Globus pallidus (tissue), 1 donor: ENCODE measurements at regions not wholly inside any gene's neighbourhood (a gene's known extent, or its start where the extent isn't known, plus 50 kb on each side); places are given as distances from the start of the nearest gene placed in this dataset.

Source experiments
- DNase-seq: peaks from one replicate; pipeline ENCODE4 v3.0.0-alpha.2; 2015; ENCODE audit warnings: low spot score

DNA sequence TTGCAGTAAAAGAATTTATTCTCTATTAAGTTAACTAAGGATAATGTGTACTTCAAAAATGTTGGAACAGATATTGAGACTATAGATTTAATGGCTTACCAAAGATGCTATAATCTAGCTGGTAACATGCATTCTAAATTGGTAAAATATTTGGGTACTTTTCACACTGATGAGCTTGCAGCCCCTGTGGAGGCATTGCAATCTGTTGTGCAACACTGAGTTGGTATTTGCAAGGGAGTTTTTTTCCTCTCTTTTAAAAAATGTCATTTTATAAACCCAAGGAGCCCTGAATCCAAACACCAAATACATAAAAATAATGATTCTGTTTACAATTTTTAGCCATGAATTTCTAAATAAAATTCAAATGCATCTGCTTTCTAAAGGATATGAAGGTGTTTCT, 944.8 kb downstream of the DTWD2 start:
- no peak for DNase-seq

DNA sequence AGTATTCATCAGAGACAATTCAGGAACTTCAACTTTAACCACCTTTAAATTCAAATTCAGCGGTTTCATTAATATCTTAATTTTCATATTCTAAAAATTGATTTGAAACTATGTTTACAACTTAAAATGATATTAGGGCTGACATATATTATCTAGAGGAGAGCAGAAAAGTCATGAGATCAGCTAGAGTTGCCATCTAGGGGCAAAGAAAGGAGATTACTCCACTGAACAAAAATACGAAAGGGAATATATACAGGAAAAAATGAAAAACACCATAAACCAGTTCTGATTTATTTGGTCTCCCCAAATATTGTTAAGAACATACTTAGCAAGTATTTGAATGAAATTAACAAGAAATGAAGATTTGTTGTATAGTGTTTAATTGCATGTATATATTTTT, 946.3 kb downstream of the DTWD2 start:
- DNase-seq = peak; percentile 50

DNA sequence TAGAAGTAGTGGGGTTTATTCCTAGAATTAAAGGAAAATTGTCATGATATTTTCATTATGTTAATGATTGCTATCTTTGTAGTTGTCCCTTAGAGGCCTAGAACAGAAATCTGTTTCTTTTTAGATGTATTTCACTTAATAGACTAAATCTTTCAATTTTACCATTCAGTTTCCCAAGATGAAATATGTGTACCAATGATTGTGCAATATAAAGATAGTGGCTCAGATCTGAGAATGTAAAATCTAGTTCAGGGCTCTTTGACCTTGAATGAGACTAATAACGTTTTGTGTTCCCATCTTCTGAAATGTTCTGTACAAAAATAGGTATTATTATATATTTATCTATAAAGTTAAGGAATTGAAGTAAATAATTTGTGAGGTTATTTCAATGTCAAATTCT, 947.9 kb downstream of the DTWD2 start:
- no peak for DNase-seq

DNA sequence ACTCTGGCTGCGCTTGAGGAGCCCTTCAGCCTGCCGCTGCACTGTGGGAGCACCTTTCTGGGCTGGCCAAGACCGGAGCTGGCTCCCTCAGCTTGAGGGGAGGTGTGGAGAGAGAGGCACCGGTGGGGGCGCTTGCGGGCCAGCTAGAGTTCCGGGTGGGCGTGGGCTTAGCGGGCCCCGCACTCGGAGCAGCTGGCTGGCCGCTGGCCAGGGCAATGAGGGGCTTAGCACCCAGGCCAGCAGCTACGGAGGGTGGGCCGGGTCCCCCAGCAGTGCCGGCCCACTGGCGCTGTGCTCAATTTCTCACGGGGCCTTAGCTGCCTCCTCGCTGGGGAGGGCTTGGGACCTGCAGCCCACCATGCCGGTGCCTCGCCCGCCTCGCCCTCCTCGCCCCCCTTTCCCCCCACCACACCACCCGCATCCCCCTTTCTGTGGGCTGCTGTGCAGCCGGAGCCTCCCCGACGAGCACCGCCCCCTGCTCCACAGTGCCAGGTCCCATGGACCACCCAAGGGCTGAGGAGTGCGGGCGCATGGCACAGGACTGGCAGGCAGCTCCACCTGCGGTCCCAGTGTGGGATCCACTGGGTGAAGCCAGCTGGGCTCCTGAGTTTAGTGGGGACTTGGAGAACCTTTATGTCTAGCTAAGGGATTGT, 954.5 kb downstream of the DTWD2 start:
- no peak for DNase-seq

GRCh38 chr5:118029807-118030206, 958.5 kb downstream of the DTWD2 start:
- no peak for DNase-seq

DNA sequence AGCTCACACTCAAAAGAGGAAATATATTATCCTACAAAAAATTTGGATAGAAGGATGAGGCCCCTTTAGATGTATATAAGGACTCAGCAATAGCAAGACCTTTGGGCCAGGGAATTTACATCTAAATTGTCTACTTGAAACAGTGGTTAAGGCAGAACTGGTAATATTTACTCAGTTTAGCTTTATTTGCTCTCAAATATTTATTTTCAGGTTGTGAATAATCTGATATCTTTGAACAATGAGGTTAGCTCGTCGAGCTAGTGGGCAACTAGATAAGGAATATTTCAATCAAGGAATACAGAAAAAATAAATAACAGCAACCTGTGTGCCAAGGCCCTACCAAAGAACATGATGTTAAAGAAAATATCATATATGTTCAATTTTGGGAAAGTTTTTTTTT, 966.3 kb downstream of the DTWD2 start:
- no peak for DNase-seq

DNA sequence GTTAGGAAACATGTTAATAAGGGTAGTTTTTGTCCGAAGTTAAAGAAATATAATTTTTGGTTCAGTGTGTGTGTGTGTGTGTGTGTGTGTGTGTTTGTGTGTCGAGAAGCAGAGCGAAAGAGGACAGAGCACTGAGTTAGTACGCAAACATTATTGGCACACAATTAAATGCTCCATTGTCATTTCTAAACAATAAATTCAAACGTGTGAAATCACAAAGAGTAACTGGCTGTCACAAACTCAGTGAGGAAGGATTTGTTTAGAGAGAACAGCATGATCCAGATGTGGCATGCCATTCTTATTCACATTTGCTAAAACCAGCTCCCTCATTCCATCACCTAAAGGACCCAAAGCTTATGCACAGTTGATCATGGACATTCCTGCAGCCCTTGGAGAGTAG, 970.8 kb downstream of the DTWD2 start:
- DNase-seq = peak; percentile 75

DNA sequence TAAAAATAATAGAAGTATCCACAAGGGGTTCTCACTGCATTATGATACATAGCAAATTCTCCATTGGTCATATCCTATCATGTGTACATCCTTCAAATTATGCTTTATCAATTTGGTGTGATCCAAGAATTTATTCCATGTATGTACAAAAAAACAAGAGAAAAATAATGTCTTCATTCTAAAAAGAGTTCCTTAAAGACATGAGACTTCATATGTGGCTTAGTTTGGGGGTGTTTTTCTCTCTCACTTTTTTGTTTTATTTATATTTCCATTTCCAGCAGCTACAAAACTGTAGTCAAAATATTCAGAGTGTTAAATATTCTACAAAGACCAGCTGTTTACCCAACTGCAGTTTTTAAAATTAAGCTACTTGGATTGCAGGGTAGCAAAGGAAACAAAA, 972.0 kb downstream of the DTWD2 start:
- no peak for DNase-seq

GRCh38 chr5:118015511-118015910, 972.8 kb downstream of the DTWD2 start:
- no peak for DNase-seq

- no peak for DNase-seq
Observed at GRCh38 chr5:118009741-118010297, 978.5 kb downstream of the DTWD2 start.

GRCh38 chr5:118008779-118009178, 979.6 kb downstream of the DTWD2 start:
- no peak for DNase-seq

- DNase-seq = no peak
Observed at GRCh38 chr5:118007262-118007661, 981.1 kb downstream of the DTWD2 start.

DNA sequence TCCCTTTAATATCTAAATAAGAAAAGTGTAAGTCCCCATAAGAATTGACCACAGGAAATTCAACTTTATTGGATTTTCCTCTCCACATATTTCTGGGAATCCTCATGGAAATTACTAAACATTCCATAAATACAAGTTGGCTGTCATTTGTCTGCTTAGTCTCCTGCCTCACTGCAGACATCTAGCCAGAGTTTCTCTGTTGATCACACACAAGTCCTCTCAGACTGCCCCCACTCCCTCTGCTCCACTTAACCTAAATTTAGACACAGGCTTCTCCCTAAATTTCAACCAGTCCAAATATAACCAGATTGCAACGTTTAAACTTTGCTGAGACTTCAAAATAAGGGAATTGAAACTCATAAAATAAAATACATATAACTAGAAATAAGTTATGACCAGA, 982.1 kb downstream of the DTWD2 start:
- no peak for DNase-seq

GRCh38 chr5:117999939-118000549, 988.3 kb downstream of the DTWD2 start:
- no peak for DNase-seq

DNA sequence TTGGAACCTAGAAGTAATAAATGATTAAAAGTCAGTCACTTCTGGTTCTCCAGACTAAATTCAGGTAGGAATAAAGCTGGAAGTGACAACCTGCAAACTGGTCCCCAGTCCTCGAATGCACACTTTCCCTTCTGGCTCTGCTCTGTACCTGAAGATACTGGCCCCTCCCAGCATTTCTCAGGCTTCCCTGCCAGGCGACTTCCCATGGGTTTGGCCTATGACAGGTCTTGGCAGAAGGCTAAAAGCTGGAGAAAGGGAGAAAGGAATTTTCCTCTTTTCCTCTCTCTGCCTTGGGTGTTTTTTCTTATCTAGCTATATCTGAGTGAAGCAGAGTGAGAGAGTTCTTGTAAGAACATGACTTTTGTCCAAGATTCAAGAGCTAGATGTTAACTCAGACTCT, 1005.7 kb downstream of the DTWD2 start:
- no peak for DNase-seq

- no peak for DNase-seq
Observed at GRCh38 chr5:117973785-117974184, 1014.6 kb downstream of the DTWD2 start.

DNA sequence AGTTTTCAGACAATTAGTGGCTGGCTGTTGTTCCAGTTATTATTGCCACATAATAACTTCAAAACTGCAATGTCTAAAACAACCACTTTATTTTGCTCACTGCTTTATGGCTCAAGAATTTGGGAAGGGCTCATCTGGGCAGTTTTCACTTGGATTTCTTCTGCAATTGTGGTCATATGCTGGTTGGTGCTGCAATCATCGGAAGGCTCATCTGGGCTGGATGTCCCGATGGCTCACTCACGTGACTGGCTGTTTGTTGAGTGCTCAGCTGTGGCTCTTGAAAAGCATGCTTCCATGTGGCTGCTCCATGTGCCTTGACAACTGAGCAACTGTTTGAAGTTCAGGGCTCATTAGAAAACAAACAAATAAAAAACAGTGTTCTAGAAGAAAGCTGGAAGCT, 1032.5 kb downstream of the DTWD2 start:
- DNase-seq = no peak

GRCh38 chr5:117954331-117954730, 1034.0 kb downstream of the DTWD2 start:
- DNase-seq = no peak

DNA sequence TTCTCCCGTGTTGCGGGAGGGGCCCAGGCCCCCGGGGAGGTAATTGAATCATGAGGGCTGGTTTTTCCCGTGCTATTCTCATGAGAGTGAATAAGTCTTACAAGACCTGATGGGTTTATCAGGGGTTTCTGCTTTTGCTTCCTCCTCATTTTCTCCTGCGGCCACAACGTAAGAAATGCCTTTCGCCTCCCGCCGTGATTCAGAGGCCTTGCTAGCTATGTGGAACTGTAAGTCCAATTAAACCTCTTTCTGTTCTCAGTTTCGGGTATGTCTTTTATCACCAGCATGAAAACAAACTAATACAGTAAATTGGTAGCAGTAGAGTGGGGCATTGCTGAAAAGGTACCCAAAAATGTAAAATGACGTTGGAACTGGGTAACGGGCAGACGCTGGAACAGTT, 1035.1 kb downstream of the DTWD2 start:
- no peak for DNase-seq

DNA sequence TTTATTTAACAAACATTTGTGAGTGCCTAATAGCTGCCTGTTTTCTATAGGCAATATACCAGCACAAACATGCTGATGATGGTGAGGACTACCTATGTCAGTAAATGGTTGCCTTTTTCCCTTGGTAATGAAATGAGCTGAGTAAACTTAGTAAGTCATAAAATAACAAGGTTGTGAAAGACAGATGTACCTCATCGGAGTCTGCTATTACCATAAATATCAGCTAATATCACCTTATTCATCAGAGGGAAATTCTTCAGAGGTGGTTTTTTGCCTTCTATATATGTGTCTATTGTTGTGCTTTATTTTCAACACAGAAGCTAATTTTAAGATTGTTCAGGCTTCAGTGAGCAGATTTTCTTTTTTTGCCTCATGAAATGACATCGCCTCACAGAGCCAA, 1040.5 kb downstream of the DTWD2 start:
- no peak for DNase-seq

DNA sequence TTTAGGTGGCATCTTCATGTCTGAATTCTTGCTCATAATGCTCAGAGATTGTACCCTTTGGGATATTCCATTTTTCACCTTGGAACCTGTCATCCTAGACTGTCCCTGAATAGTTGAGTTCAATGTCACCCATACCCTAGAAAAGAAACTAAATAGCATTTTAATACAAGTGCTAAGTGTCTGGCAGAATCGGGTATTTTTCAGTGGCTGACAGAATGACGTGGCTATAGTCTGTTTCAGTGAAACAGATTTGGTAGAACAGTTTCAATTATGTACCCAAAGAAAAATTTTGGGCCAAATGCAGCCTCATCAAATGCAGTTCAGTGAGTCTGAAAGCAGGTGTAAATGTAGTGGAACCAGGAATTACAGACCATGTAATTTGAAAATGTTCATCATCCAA, 1041.2 kb downstream of the DTWD2 start:
- DNase-seq = no peak

GRCh38 chr5:117945258-117945657, 1043.1 kb downstream of the DTWD2 start:
- no peak for DNase-seq

DNA sequence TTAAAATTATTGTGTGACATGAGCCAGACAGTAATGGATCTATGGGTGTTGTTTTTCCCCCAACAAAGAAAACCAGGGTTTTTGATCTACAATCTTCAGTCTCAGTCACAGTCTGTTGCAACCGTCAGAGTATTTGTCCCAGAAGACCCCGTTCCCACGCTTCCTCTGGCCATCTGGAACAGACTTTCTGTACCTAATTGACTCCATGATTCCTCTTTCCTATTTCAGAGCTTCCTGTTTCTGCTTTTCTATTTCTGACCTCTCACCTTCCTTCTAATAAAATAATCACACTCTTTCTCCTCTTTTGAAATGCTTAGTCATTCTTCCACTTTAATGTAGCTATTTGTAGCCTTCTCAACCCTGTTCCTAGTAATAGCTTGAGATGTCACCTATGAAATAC, 1044.8 kb downstream of the DTWD2 start:
- no peak for DNase-seq
